Colonic mucosa (tissue), 4 donors: ENCODE measurements at regions not wholly inside any gene's neighbourhood (a gene's known extent, or its start where the extent isn't known, plus 50 kb on each side); places are given as distances from the start of the nearest gene placed in this dataset.

Experiments
- DNase-seq: peaks from one replicate; pipeline ENCODE4 v3.0.0-alpha.2; 2020
- H3K27ac ChIP-seq: fragments of 200-600 bp; one replicate; pipeline ENCODE4 v1.8.0; 2021
- H3K27me3 ChIP-seq: fragments of 200-600 bp; one replicate; pipeline ENCODE4 v1.8.0; 2021
- H3K36me3 ChIP-seq: fragments of 200-600 bp; one replicate; pipeline ENCODE4 v1.8.0; 2021
- H3K4me1 ChIP-seq: fragments of 200-600 bp; one replicate; pipeline ENCODE4 v1.8.0; 2021; ENCODE audit warnings: mild to moderate bottlenecking
- H3K4me3 ChIP-seq: fragments of 200-600 bp; one replicate; pipeline ENCODE4 v1.8.0; 2021
- H3K9ac ChIP-seq, 2 donors: one replicate each; pipeline ENCODE4 v1.7.0; 2013; ENCODE audit warnings: control low read depth in 2 of 2, low read depth in 2 of 2, low read length in 2 of 2
- H3K9me3 ChIP-seq: fragments of 200-600 bp; one replicate; pipeline ENCODE4 v1.8.0; 2021
- intact Hi-C: fragments of 100-400 bp; cut with DNase I; formaldehyde crosslinking; loops from one replicate; pipeline ENCODE4 v1.14.1; 2022
- TF ChIP-seq, protein P1 (sequence below): fragments of 200-600 bp; IDR thresholded peaks from one replicate; pipeline ENCODE4 v1.8.0; 2022; ENCODE audit warnings: antibody characterized with exemption, mild to moderate bottlenecking
- donor health status: healthy.
- donor health status: DM: no; HTN: no; CAD: no.
- donor health status: DM: no; HTN: no; CAD: no.

GRCh38 chr7:112938863-112939573 is 147.6 kb downstream of the GPR85 start:
- Histone ChIP-seq H3K36me3 (no peaks in the 10 kb centered on the region), H3K4me3 (peak overlapping the region; percentile 86), H3K9me3 (no peaks in the 10 kb centered on the region), H3K27me3 (no peaks in the 10 kb centered on the region), H3K4me1 (no peaks in the 10 kb centered on the region), H3K27ac (peak overlapping the region; percentile 60), H3K9ac (peak overlapping the region; percentile 87 to 91)
- TF ChIP-seq, protein P1, sequence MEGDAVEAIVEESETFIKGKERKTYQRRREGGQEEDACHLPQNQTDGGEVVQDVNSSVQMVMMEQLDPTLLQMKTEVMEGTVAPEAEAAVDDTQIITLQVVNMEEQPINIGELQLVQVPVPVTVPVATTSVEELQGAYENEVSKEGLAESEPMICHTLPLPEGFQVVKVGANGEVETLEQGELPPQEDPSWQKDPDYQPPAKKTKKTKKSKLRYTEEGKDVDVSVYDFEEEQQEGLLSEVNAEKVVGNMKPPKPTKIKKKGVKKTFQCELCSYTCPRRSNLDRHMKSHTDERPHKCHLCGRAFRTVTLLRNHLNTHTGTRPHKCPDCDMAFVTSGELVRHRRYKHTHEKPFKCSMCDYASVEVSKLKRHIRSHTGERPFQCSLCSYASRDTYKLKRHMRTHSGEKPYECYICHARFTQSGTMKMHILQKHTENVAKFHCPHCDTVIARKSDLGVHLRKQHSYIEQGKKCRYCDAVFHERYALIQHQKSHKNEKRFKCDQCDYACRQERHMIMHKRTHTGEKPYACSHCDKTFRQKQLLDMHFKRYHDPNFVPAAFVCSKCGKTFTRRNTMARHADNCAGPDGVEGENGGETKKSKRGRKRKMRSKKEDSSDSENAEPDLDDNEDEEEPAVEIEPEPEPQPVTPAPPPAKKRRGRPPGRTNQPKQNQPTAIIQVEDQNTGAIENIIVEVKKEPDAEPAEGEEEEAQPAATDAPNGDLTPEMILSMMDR: no peak
- intact Hi-C loops: no loop called here
- DNase-seq: peak; percentile 42

- Histone ChIP-seq H3K9me3 (no peaks in the 10 kb centered on the region), H3K27ac (no peak overlapping the region), H3K27me3 (no peaks in the 10 kb centered on the region), H3K4me1 (no peaks in the 10 kb centered on the region), H3K9ac (peak overlapping the region in 1 of 2 donors; percentile 91), H3K4me3 (no peak overlapping the region), H3K36me3 (no peaks in the 10 kb centered on the region)
- DNase-seq: no peak
- TF ChIP-seq, protein P1: no peak
- intact Hi-C loops: no loop called here
Observed at GRCh38 chr7:112937651-112938415, 147.6 kb upstream of the TMEM168 start.

- TF ChIP-seq, protein P1: no peak
- H3K4me1 ChIP-seq: no peaks in the 10 kb centered on the region
- intact Hi-C loops: no loop called here
Observed at GRCh38 chr7:112933598-112933997, 143.4 kb upstream of the TMEM168 start.

GRCh38 chr7:112930787-112931186 is 140.6 kb upstream of the TMEM168 start:
- H3K27ac ChIP-seq: no peak overlapping the region
- H3K9ac ChIP-seq: no peak overlapping the region
- intact Hi-C loops: no loop called here
- no peaks in the 10 kb centered on the region for H3K9me3 ChIP-seq
- TF ChIP-seq, protein P1: no peak
- no peaks in the 10 kb centered on the region for H3K27me3 ChIP-seq
- no peaks in the 10 kb centered on the region for H3K4me1 ChIP-seq
- H3K36me3 ChIP-seq: no peaks in the 10 kb centered on the region
- no peak for DNase-seq
- H3K4me3 ChIP-seq: no peak overlapping the region

More at GRCh38 chr7:112933598-112933997, 143.4 kb upstream of the TMEM168 start:
- Histone ChIP-seq H3K27ac (no peak overlapping the region), H3K4me3 (no peak overlapping the region), H3K27me3 (no peaks in the 10 kb centered on the region), H3K9ac (no peak overlapping the region), H3K36me3 (no peaks in the 10 kb centered on the region), H3K9me3 (no peaks in the 10 kb centered on the region)
- no peak for DNase-seq

- TF ChIP-seq, protein P1: no peak
- no peaks in the 10 kb centered on the region for H3K27me3 ChIP-seq
- H3K27ac ChIP-seq: no peak overlapping the region
- no peaks in the 10 kb centered on the region for H3K36me3 ChIP-seq
- no peaks in the 10 kb centered on the region for H3K4me1 ChIP-seq
- no peaks in the 10 kb centered on the region for H3K9me3 ChIP-seq
- no peak overlapping the region for H3K9ac ChIP-seq
- DNase-seq: no peak
- intact Hi-C loops: no loop called here
- no peak overlapping the region for H3K4me3 ChIP-seq
Observed at GRCh38 chr7:112929421-112929820, 139.2 kb upstream of the TMEM168 start.
